Parathyroid adenoma (tissue), 2 donors: ENCODE measurements at regions not wholly inside any gene's neighbourhood (a gene's known extent, or its start where the extent isn't known, plus 50 kb on each side); places are given as distances from the start of the nearest gene placed in this dataset.

ENCODE experiments used
- H2AFZ ChIP-seq: fragments of 300-600 bp; sonication (generic); one replicate; pipeline ENCODE4 v1.7.0; 2017; ENCODE audit warnings: antibody characterized with exemption, mild to moderate bottlenecking
- H3K27ac ChIP-seq: fragments of 300-600 bp; sonication (generic); one replicate; pipeline ENCODE4 v1.7.0; 2017
- H3K27me3 ChIP-seq: fragments of 300-600 bp; sonication (generic); one replicate; pipeline ENCODE4 v1.7.0; 2017; ENCODE audit warnings: low read length; ENCODE audit not compliant: control insufficient read depth, insufficient read depth
- H3K36me3 ChIP-seq: fragments of 300-600 bp; sonication (generic); one replicate; pipeline ENCODE4 v1.7.0; 2017; ENCODE audit warnings: low read length; ENCODE audit not compliant: control insufficient read depth, insufficient read depth
- H3K4me1 ChIP-seq: fragments of 300-600 bp; sonication (generic); one replicate; pipeline ENCODE4 v1.7.0; 2017; ENCODE audit warnings: control low read depth
- H3K4me2 ChIP-seq: fragments of 300-600 bp; sonication (generic); one replicate; pipeline ENCODE4 v1.7.0; 2017; ENCODE audit warnings: low read length
- H3K4me3 ChIP-seq: fragments of 300-600 bp; sonication (generic); one replicate; pipeline ENCODE4 v1.7.0; 2017; ENCODE audit warnings: low read depth, low read length
- H3K79me2 ChIP-seq: fragments of 300-600 bp; sonication (generic); one replicate; pipeline ENCODE4 v1.7.0; 2017; ENCODE audit warnings: control low read depth
- H3K9ac ChIP-seq: fragments of 300-600 bp; sonication (generic); one replicate; pipeline ENCODE4 v1.7.0; 2017; ENCODE audit warnings: mild to moderate bottlenecking
- H3K9me3 ChIP-seq: fragments of 300-600 bp; sonication (generic); one replicate; pipeline ENCODE4 v1.7.0; 2017; ENCODE audit warnings: low read length; ENCODE audit not compliant: control insufficient read depth
- CTCF ChIP-seq: fragments of 300-600 bp; sonication (generic); IDR thresholded peaks from one replicate; pipeline ENCODE4 v1.7.0; 2017; ENCODE audit warnings: antibody characterized with exemption, mild to moderate bottlenecking
- donor health status: primary hyperparathyroidism.

GRCh38 chr15:96495386-96495785, 164.9 kb downstream of the NR2F2 start:
- Histone ChIP-seq H3K4me1 (no peaks in the 10 kb centered on the region), H3K27me3 (no peaks in the 10 kb centered on the region), H3K27ac (no peak overlapping the region), H3K9me3 (no peaks in the 10 kb centered on the region), H3K4me2 (no peak overlapping the region), H2AFZ (no peak overlapping the region), H3K79me2 (no peaks in the 10 kb centered on the region), H3K9ac (no peak overlapping the region), H3K36me3 (no peaks in the 10 kb centered on the region), H3K4me3 (no peak overlapping the region)
- TF ChIP-seq CTCF: no peak

GRCh38 chr15:96497951-96498350, 167.5 kb downstream of the NR2F2 start:
- H3K36me3 ChIP-seq: no peaks in the 10 kb centered on the region
- H3K27ac ChIP-seq: no peak overlapping the region
- no peaks in the 10 kb centered on the region for H3K27me3 ChIP-seq
- H3K9ac ChIP-seq: no peak overlapping the region
- no peak overlapping the region for H2AFZ ChIP-seq
- no peaks in the 10 kb centered on the region for H3K9me3 ChIP-seq
- H3K4me2 ChIP-seq: no peak overlapping the region
- H3K79me2 ChIP-seq: no peaks in the 10 kb centered on the region
- no peak overlapping the region for H3K4me3 ChIP-seq
- TF ChIP-seq CTCF: no peak
- no peaks in the 10 kb centered on the region for H3K4me1 ChIP-seq

- H3K4me2 ChIP-seq: no peak overlapping the region
Observed at GRCh38 chr15:96500508-96500907, 170.0 kb downstream of the NR2F2 start.

GRCh38 chr15:96501362-96501761, 170.9 kb downstream of the NR2F2 start:
- Histone ChIP-seq H3K9me3 (no peaks in the 10 kb centered on the region), H3K36me3 (no peaks in the 10 kb centered on the region), H2AFZ (no peak overlapping the region), H3K4me3 (no peak overlapping the region), H3K79me2 (no peaks in the 10 kb centered on the region), H3K4me1 (no peaks in the 10 kb centered on the region), H3K4me2 (no peak overlapping the region), H3K27ac (no peak overlapping the region), H3K9ac (no peak overlapping the region), H3K27me3 (no peaks in the 10 kb centered on the region)
- no peak for TF ChIP-seq CTCF

More at GRCh38 chr15:96500508-96500907, 170.0 kb downstream of the NR2F2 start:
- no peak overlapping the region for H3K27ac ChIP-seq
- H3K4me1 ChIP-seq: no peaks in the 10 kb centered on the region
- no peaks in the 10 kb centered on the region for H3K27me3 ChIP-seq
- no peaks in the 10 kb centered on the region for H3K36me3 ChIP-seq
- H3K4me3 ChIP-seq: no peak overlapping the region
- H3K79me2 ChIP-seq: no peaks in the 10 kb centered on the region
- no peaks in the 10 kb centered on the region for H3K9me3 ChIP-seq
- no peak overlapping the region for H2AFZ ChIP-seq
- no peak overlapping the region for H3K9ac ChIP-seq
- no peak for TF ChIP-seq CTCF

GRCh38 chr15:96502196-96502595, 171.7 kb downstream of the NR2F2 start:
- no peak overlapping the region for H3K9ac ChIP-seq
- H3K9me3 ChIP-seq: no peaks in the 10 kb centered on the region
- H3K4me1 ChIP-seq: no peaks in the 10 kb centered on the region
- no peak overlapping the region for H2AFZ ChIP-seq
- H3K27ac ChIP-seq: no peak overlapping the region
- no peaks in the 10 kb centered on the region for H3K27me3 ChIP-seq
- no peak overlapping the region for H3K4me3 ChIP-seq
- no peak for TF ChIP-seq CTCF
- no peaks in the 10 kb centered on the region for H3K79me2 ChIP-seq
- H3K36me3 ChIP-seq: no peaks in the 10 kb centered on the region
- no peak overlapping the region for H3K4me2 ChIP-seq
